ENCODE measurements at regions not wholly inside any gene's neighbourhood (a gene's known extent, or its start where the extent isn't known, plus 50 kb on each side); places are given as distances from the start of the nearest gene placed in this dataset.

DNA sequence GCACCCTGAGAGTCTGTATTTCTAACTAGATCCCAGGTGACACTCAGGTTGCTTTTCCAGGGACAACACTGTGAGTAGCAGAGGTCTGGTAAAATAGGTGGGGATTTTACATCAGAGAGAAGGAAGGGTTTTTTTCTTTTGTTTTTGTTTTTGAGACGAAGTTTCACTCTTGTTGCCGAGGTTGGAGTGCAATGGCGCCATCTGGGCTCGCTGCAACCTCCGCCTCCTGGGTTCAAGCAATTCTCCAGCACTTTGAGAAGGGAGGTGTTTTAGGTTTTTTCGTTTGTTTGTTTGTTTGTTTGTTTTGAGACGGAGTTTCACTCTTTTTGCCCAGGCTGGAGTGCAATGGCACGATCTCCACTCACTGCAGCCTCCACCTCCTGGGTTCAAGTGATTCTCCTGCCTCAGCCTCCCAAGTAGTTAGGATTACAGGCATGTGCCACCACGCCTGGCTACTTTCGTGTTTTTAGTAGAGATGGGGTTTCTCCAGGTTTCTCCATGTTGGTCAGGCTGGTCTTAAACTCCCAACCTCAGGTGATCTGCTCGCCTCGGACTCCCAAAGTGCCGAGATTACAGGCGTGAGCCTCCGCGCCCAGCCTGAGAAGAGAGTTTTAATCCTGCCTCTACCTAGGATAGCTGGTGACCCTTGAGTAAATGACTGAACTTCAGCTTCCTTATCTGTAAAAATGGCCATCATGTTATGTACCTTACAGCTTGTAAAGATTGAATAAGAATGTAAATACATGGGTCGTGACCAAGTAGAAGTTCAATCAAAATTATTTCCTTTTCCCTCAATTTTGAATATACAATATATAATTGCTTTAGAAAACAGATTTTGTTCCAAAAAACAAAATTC, 95.9 kb upstream of the FNDC3B start:
- TF ChIP-seq RARB (CRISPR knock-in tag; IDR thresholded peaks at IDR 0.05) (no peak), ZFP30 (CRISPR knock-in tag; IDR thresholded peaks at IDR 0.05) (no peak), GLIS3 (CRISPR knock-in tag; IDR thresholded peaks at IDR 0.05) (no peak), PATZ1 (CRISPR knock-in tag; IDR thresholded peaks at IDR 0.05; ENCODE audit: borderline replicate concordance) (no peak), ZFP3 (CRISPR knock-in tag; IDR thresholded peaks at IDR 0.05) (no peak), ZC3H10 (CRISPR knock-in tag; IDR thresholded peaks at IDR 0.05) (no peak), CREB5 (CRISPR knock-in tag; IDR thresholded peaks at IDR 0.05; ENCODE audit: low read depth) (no peak)
